ENCODE measurements at regions not wholly inside any gene's neighbourhood (a gene's known extent, or its start where the extent isn't known, plus 50 kb on each side); places are given as distances from the start of the nearest gene placed in this dataset.

DNA sequence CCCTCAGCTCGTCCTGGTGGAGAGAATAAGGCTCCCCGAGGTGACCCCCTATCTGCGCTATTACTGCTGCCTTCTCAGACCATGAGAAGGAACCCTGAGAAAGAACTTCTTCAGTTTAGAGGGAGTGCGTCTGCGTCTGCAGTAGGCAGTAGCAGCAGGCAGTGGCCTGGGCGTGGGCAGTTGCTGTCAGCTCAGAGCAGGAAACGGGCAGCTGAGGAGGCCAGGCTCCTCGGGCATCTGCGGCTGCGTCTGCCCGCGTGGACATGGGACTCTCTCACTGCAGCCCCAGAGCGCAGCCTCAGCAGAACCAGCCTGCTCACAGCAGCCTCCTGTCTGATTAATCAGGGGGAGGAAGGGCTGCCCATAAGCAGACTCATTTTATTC, 49.8 kb upstream of the FCN1 start:
- DNase-seq: peak; percentile 31

DNA sequence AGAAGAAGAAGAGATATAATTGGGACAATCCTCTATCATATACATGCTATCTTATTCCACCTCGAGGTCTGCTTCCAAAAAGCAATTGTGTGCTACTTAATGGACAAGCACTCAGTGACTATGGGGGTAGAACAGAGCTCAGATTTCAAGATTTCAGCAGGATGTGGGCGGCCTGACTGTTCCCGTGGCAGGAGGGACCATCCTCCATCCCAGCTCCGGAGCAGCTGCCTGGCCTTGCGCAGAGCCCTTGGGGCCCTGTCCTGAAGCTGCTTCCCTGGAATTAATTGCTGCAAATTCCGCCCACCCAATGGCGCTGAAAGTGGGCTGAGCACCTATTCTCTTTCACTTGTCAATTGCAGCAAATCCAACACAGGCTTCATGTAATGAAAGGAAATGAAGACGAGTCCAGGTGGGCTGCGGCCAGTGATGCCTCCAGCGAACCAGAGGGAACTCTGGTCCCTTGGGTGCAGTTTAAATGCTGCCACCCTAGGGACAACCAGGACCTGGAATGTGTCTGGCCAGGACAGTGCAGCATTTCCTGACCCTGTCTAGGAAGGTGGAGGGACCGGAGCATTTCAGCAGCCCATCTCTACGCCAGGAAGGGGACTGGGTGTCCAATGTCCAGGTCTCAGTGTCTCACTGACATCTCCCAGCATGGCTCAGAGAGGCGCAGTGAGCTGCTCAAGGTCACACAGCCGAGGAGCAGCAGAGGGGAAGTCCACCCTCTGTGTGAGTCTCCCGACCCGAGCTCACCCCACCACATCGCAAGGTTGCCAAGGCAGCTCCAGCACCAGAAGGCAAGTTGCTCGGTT, 50.5 kb upstream of the FCN1 start:
- DNase-seq: peak; percentile 66

DNA sequence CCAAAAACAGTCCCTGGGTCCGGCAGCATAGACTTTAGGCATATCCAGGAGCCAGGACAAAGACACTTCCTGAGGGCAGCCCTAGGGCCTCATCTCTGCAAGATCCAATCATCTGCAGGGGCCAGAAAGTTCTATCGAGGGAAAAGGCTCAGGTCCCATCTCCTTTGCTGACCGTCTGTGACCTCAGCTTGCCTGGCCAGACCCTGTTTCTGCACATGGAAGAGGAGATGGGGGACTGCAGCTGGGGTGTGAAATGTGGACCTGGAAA, 51.0 kb upstream of the FCN1 start:
- DNase-seq: peak; percentile 15

DNA sequence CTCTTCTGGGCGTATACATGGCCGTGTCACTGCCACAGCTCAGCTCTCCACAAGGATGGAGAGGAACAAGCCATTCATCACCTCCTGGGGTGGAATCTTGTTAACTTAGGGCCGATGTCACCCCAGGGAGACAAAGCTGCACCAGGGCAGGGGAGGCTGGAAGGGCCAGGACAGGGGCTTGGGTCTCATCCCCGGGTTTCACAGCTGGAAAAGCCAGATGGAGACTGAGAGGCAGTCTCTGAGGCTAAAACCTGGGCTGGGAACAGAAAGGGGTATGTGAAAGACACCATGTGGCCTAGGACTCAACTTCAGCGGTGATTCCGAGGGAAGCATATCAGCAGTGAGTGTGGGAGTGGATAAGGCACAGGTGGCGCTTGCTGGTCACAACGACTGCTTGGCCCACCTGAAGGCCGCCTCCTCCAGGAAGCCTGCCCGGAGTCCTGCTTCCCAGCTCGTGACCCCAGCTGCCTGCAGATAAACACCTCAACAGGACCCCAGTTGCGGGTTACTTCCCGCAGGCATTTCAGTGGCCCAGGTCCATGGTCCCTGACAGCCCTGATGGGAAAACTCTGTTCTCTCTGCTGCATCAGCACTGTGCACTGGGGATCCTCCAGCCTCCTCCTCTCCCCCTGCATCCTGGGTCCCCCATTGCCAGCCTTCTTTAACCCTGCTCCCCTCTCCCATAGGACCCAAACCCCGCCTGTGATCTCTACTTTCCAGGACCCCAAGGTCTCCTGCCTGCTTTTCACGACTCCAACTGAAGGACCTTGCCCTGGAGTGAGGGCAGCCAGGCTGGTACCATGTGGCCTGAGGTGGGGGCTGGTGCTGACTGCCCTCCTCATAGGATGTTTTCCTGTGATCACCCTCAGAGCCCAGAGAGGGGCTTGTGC, 51.7 kb upstream of the FCN1 start:
- no peak for DNase-seq

DNA sequence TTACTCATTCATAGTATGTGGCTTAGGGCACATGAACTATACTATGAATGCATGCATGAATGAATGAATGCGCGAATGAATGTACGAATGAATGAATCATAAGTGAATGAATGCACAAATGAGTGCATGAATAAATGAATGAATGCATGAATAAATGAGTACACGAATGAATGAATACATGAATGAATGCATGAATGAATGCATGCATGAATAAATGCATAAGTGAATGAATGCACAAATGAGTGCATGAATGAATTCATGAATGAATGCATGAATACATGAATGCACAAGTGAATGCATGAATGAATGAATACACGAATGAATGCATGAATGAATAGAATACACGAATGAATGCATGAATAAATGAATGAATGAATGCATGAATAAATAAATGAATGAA, 52.5 kb upstream of the FCN1 start:
- DNase-seq: no peak

DNA sequence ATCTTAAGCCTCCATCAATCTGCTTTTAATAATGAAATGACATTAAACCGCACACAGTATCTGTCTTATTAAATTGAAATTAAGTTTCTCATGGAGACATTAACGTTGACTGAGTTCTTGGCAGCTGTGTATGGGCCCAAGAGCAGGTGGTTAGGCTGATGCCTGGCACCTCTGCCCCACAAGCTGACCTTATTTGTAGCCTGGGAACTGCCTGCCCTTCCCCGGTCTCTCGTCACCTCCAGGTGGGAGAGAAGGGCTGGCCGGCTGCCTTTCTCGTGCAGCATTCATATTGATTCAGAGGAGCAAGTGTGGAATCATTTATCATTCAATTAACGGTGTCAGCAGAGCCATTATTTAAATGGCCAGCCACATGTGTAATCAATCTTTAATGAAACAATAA, 53.0 kb upstream of the FCN1 start:
- no peak for DNase-seq

DNA sequence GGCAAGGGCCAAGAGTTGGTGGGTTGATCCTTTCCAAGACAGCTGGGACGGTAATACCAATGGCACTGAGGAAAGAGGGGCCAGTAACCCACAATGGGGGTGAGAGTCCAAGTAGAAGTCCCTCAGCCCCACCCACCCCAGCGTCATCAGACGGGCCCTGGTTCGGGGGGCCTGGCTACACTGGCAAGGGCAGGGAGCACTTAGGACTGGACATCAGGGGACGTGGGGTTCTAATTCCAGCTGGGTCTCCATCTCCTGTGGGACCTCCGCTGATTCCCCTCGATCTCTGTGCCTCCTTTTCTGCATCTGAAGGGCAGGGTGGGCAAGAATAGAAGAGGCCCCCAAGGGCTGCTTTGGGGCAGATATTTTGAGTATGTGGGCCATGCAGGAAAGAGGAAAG, 53.5 kb upstream of the FCN1 start:
- DNase-seq: peak; percentile 10

DNA sequence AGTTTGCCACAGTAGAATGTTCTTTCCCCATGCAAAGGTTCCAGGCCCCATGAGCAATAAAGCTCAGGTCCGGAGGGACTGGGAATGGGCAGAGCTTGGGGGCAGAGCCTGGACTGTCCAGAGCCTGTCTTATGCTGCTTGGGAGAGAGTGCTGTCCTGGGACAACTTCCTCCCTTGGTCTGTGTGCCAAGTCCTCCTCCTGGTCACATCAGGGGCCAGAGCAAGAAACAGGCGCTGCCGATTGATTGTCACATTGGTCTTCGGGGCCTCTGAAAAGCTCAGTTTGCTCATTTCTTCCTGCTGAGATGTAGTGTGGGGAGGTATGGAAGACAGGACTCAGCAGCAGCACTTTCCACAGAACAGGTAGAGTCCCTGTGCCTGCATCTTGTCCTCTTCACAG, 54.0 kb upstream of the FCN1 start:
- DNase-seq: peak; percentile 11

DNA sequence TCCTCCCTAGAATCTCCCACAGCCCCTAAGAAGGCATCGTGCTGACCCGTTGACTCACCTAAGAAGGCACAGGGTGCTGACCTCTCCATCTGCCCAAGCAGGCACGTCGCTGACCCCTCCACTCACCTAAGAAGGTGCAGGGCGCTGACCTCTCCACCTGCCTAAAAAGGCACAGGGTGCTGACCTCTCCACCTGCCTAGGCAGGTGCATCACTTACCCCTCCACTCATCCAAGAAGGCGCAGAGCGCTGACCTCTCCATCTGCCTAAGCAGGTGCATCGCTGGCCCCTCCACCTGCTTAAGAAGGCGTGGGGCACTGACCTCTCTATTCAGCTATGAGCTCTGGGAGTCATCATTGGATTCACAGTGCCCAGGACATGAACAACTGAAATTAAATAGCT, 54.4 kb upstream of the FCN1 start:
- no peak for DNase-seq

DNA sequence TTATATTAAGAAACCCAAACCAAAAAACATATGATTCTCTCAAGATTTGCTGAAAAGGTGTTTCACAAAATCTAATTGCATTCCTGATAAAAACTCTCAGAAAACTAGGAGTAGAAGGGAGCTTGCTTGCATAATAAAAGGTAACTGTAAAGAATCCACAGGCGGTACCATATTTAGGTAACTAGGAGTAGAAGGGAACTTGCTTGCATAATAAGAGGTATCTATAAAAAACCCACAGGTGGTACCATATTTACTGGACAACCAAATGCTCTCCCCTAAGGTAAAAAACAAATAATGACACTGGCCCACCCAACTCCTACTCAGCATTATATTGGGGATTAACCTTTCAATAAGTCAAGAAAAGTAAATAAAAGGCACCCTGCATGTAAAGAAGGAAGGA, 57.5 kb upstream of the FCN1 start:
- DNase-seq: no peak

DNA sequence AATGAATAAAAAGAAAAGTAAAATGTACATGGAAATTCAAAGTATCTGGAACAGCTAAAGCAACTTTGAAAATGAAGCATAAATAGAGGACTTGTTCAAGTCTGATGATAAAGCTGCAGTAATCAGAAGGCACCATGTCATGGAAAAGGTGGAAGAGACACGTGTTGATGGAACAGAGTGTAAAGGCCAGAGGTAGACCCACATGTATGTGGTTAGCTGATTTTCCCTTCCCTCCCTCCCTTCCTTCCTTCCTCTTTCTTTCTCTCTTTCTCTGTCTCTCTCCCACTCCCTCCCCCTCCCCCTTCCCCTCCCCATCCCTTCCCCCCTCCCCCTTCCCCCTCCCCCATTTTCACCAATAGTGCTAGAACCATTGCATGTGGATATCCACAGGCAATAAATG, 58.7 kb upstream of the FCN1 start:
- no peak for DNase-seq

DNA sequence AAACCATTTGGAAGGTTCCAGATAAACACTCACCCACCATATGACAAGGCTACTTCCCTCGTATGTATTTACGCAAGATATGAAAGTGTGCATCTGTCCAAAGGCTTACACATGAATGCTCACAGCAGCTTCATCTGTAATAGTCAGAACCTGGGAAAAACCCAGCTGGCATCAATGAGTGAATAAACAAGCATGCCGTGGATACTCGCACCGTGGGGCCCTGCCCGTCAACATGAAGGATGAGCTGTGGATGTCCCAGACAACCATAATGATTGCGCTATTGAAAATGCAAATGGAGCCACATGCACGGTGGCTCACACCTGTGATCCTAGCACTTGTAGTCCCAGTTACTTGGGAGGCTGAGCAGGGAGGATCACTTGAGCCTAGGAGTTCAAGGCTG, 60.6 kb upstream of the FCN1 start:
- DNase-seq: no peak

DNA sequence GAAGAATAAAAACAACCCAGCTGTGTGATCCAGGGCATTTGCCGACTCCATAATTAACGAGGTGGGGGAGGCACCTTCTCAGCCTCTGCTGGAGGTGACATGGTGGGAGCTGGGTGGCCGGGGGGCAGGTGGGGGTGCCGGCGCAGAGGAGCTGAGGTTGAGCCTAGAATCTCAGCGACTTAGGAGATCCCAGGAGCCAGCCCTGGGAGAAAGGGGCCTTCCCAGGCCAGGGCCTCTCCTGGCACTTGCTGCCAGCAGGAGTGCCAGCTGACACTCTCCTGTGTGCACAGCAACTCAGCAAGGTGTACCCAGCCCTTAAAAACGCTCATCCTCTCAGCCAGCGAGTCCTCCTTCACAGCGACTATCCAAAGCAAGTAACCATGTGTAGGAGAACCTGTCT, 62.8 kb upstream of the FCN1 start:
- no peak for DNase-seq

DNA sequence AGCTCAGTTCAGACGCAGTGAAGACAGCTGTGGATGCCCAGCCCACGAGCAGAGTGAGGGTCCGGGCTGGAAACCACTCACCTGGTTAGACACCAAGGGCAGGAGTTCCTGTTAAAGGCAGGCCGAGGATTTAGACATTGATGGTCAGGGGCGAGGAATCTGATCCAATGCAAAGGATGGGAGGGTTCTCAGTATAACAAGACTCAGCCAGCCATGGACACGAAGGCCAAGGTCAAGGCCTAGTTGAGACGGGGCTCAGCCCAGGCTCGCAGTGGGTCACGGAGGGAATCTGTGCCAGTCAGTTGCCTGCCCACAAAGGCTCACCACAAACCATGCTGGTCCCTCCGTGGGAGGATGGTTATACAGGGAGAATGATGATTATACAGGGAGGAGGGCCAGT, 63.3 kb upstream of the FCN1 start:
- DNase-seq: peak; percentile 13

DNA sequence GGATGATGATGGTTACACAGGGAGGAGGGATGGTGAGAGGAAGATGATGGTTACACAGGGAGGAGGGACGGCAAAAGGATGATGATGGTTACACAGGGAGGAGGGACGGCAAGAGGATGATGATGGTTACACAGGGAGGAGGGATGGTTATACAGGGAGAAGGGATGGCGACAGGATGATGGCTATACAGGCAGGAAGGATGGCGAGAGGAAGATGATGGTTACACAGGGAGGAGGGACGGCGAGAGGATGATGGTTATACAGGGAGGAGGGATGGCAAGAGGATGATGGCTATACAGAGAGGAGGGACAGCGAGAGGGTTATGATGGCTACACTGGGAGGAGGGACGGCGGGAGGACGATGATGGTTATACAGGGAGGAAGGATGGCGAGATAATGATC, 64.1 kb upstream of the FCN1 start:
- DNase-seq: no peak

DNA sequence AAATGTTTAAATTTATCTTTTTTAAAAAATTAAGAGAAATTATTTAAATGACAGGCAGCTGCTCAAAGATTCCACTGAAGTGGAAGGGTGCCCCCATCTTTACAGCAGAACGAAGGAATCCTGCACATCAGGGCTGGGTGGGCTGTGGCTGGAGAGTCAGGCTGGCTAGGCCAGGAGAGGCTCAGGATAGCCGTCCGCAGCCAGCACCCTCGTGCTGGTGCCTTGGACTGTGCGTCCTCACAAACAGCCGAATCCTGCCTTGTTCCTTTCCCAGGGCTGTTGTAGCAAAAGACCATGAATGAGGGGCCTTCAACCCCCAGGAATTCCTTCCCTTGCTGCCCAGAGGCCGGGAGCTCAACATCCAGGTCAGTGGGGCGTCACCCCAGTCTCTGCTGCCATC, 64.6 kb upstream of the FCN1 start:
- DNase-seq: peak; percentile 6

DNA sequence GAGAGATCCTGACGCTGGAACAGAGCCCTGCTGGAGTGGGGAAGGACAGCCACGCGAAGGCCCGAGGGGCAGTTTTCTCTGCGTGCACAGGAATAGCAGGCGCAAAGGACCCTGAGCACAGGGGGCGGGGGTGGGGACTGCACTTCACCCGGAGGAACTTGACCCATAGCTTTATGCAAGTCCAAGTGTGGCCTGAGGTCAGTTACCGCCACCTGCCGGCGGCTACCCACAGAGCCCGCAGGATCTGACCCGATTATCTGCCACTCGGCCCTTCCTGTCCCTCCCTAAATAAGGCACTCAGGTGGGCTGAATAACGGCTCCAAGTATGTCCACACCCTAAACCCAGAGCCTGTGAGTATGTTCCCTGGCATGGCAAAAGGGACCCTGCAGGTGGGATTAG, 65.4 kb upstream of the FCN1 start:
- DNase-seq: peak; percentile 27

DNA sequence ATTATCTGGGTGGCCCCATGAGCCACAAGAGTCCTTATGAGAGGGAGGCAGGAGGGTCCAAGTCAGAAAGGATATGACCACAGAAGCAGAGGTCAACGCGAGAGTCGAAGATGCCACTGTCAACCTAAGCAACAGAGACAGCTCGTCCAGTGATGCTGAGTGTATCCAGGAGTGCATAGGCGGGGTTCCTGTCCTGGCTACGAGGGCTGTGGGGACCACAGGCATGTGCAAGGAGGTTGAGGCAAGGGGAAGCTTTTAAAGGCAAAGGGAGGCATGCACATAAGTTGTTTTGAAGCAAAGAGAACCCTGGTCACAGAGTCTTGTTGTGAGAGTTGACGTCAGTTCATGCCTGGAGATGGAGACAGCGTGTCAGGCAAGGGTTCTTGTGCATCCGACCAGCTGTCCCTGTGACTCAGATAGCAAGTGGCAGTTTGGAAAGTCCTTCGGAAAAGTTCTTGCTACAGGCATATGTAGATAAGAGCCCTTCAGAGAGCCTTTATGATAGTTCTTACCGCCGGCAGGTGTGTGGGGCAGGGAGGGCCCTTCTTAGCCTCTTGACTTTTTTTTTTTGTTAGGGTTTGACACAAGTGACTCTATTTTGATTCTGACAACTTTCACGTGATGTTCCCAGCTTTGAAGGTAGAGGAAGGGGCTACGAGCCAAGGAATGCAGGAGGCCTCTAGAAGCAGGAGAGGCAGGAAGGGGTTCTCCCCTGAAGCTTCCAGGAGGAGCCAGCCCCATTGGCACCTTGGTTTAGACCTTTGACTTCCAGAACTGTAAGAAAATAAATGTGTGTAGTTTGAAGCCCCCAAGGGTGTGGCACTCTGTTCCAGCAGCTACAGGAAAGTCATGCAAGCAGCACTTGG, 66.0 kb upstream of the FCN1 start:
- peak; percentile 13 for DNase-seq

DNA sequence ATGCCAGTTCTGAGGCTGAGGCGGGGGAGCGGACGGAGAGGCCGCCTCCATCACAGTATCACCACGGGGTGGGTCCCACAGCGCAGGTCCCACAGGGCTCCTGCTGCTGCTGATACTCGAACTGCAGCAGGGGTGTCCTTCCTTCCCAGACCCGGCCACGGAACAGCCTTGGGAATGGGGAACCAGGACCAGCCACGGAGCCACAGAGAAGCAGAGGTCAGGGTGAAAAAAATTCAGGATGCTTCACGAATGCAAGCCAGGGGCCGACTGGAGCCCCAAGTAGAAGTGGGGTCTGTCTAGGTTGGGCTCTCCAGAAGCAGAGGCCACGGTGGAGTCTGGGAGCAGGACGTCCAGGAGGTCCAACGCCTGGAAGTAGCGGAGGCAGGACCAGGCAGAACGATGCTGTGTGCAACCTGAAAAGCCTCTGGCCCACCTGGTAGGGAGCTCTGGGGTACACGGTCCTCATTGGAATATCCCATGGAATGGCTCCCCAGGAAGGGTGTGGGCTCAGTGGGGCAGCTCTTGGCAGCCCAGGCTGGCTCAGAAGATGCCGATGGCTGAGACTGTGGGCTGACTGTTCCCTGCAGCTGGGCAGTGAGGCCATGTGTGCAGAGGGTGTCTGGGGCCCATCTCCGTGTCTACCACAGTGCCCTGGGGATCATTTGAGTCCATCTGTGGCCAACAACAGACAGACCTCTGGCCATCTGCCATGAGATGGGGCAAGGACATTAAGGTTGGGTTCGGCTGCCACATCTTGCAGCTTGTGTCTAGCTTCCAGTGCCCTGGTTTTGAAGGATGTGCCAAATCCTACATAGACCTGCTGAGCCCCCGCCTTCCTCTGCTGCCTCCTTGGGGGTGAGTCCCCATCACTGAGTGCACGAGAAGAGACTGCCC, 66.9 kb upstream of the FCN1 start:
- no peak for DNase-seq

DNA sequence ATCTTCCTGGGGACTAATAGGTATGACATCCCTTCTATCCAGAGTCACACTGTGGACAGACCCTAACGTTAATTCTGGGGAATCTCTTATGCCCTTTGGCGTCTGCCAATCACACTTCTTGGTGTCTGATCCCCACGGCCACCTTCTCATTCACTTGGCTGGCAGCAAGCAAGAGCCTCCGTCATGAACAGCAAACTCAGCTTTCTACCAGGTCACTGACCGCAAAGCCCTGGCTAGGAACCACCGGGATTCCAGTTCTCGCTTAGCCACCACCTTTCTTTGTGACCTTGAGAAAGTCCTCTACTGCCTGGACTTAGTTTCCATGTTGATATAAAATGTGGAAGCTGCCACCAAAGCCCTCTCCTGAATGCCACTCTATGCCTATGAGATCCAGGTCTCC, 67.7 kb upstream of the FCN1 start:
- no peak for DNase-seq

DNA sequence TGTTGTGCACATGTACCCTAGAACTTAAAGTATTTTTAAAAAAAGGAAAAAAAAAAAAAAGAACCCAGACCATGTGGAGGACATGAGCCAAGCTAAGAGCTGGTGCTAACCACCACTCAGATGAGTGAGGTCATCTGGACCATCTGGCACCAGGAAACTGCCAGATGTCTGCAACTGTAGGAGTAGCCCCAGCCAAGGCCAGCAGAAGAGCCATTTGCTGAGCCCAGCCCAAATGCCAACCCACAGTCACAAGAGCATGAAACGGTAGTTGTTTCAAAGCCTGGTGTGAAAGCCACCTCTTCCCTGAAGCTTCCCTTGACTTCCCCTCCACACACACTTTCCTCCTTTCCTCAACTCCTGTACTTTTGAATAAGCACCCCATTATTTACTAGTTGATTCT, 69.2 kb upstream of the FCN1 start:
- peak; percentile 13 for DNase-seq

DNA sequence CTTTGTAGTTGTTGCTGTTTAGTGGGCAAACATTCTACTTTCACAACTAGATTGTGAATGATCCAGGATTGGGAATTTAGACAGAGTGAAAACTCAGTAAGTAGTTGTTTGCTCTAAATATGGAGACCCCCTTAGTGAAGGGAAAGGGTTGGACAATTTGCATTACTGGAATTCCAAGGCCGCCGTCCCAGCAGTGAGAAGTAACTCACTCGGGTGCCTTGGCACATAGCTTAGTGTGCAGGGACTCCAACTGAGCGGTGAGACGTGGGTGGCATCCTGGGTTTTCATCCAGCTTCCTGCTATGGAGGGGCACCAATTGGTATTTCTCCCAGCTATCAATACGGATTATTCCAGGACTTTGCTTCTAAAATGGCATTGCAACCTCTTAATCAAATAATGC, 69.7 kb upstream of the FCN1 start:
- no peak for DNase-seq
